Panc1 (cell line): ENCODE measurements at regions not wholly inside any gene's neighbourhood (a gene's known extent, or its start where the extent isn't known, plus 50 kb on each side); places are given as distances from the start of the nearest gene placed in this dataset.

Source experiments
- ATAC-seq: fragments of 200-7000 bp; cut with Tn5 transposase; 2 replicates; pipeline ENCODE4 v1.9.1; 2020; ENCODE audit warnings: mild to moderate bottlenecking, moderate library complexity
- BruUV-seq: library from RNA; stranded (reverse); fragments of 400-500 nt; replicated peaks from 2 replicates; lab custom pipeline; 2021; lab: Mats Ljungman, UMichigan
- CTCF ChIA-PET: fragments of 300-600 bp; sonication (Branson Sonifier 250); formaldehyde crosslinking; loops from one replicate; lab custom pipeline; 2022; ENCODE audit warnings: antibody characterized with exemption; lab: Charles Lee
- POLR2A ChIA-PET: fragments of 300-600 bp; sonication (Branson Sonifier 250); formaldehyde crosslinking; loops from one replicate; lab custom pipeline; 2022; ENCODE audit warnings: antibody characterized with exemption; lab: Charles Lee
- DNase-seq: peaks from one replicate; pipeline ENCODE4 v3.0.0-alpha.2; 2010; ENCODE audit warnings: low read depth, low spot score
- H3K27ac ChIP-seq: 2 replicates; pipeline ENCODE4 v1.5.1; 2011; ENCODE audit warnings: mild to moderate bottlenecking, low read length, inconsistent platforms
- H3K27me3 ChIP-seq: fragments of 200-500 bp; sonication (Bioruptor generic); 2 replicates; pipeline ENCODE4 v1.6.0; 2014; ENCODE audit warnings: low read length, inconsistent platforms; ENCODE audit not compliant: control insufficient read depth, insufficient read depth
- H3K36me3 ChIP-seq: fragments of 200-500 bp; sonication (Bioruptor generic); 2 replicates; pipeline ENCODE4 v1.5.1; 2014; ENCODE audit warnings: inconsistent platforms, mild to moderate bottlenecking, low read length, moderate library complexity; ENCODE audit not compliant: control insufficient read depth, insufficient read depth
- H3K4me1 ChIP-seq: 2 replicates; pipeline ENCODE4 v1.5.1; 2011; ENCODE audit warnings: inconsistent platforms, mild to moderate bottlenecking, low read length, moderate library complexity; ENCODE audit not compliant: control insufficient read depth, insufficient read depth
- H3K4me3 ChIP-seq, 2 experiments: 2 replicates each; pipeline ENCODE4 v1.5.1; 2011 to 2012; ENCODE audit warnings: low read depth in 2 of 2, low read length in 2 of 2, mild to moderate bottlenecking in 2 of 2, inconsistent platforms in 1 of 2, moderate library complexity in 1 of 2
- H3K9me3 ChIP-seq: fragments of 200-500 bp; sonication (Bioruptor generic); 2 replicates; pipeline ENCODE4 v1.5.1; 2014; ENCODE audit warnings: low read depth, mild to moderate bottlenecking, inconsistent platforms, low read length, moderate library complexity; ENCODE audit not compliant: control insufficient read depth, insufficient read depth
- POLR2AphosphoS5 ChIP-seq: IDR thresholded peaks from 2 replicates; pipeline ENCODE4 v1.6.1; 2012; ENCODE audit warnings: mild to moderate bottlenecking, low read depth, low read length, moderate library complexity
- SIN3A ChIP-seq: IDR thresholded peaks from 2 replicates; pipeline ENCODE4 v1.6.1; 2012; ENCODE audit warnings: low read depth, mild to moderate bottlenecking, low read length, moderate library complexity, borderline replicate concordance; ENCODE audit not compliant: insufficient read depth
- TCF7L2 ChIP-seq: IDR thresholded peaks from 2 replicates; pipeline ENCODE4 v1.6.1; 2011; ENCODE audit warnings: mild to moderate bottlenecking, low read depth, low read length, inconsistent platforms
- in situ Hi-C: cut with HindIII; loops from 2 replicates; pipeline ENCODE4 v1.10.0; 2016; ENCODE audit warnings: low sequenced_read_pairs, low pct_unique_long_range_greater_than_20kb
- intact Hi-C: fragments of 100-400 bp; cut with micrococcal nuclease; formaldehyde crosslinking; loops from one replicate; pipeline ENCODE4 v1.10.0; 2022; ENCODE audit not compliant: unreplicated experiment
- TF ChIP-seq, protein P1 (sequence below), 2 experiments: IDR thresholded peaks; 2 replicates each; pipeline ENCODE4 v1.6.1; 2011 to 2012; ENCODE audit warnings: low read depth in 2 of 2, control low read depth in 1 of 2, low read length in 1 of 2, mild to moderate bottlenecking in 1 of 2, moderate library complexity in 1 of 2; ENCODE audit not compliant: insufficient read depth in 1 of 2
- TF ChIP-seq, protein P2 (sequence below): fragments of 450-650 bp; IDR thresholded peaks from 2 replicates; pipeline ENCODE4 v1.5.1; 2017; ENCODE audit warnings: mild to moderate bottlenecking

GRCh38 chr13:95432141-95432540 is 120.4 kb upstream of the CLDN10 start:
- in situ Hi-C loops = no loop called here
- CTCF ChIA-PET = no interaction called here
- POLR2A ChIA-PET = interaction anchor here (0.8 kb wide), 1 partner anchor 354 kb away, joined by 10 read pairs; no protein-coding TSS in a partner anchor

GRCh38 chr13:95433537-95433936 is 119.0 kb upstream of the CLDN10 start:
- no peaks in the 10 kb centered on the region for H3K9me3 ChIP-seq
- no peak for ATAC-seq

More at GRCh38 chr13:95432141-95432540, 120.4 kb upstream of the CLDN10 start:
- H3K9me3 ChIP-seq = no peaks in the 10 kb centered on the region
- intact Hi-C loops = no loop called here
- no peak overlapping the region for H3K4me3 ChIP-seq
- ATAC-seq (no peak), DNase-seq (no peak)
- BruUV-seq = no TSS peak
- no peak overlapping the region for H3K27ac ChIP-seq
- H3K4me1 ChIP-seq = no peaks in the 10 kb centered on the region
- H3K36me3 ChIP-seq = no peaks in the 10 kb centered on the region
- TF ChIP-seq SIN3A (no peak), POLR2AphosphoS5 (no peak), TCF7L2 (no peak)
- TF ChIP-seq, protein P1, sequence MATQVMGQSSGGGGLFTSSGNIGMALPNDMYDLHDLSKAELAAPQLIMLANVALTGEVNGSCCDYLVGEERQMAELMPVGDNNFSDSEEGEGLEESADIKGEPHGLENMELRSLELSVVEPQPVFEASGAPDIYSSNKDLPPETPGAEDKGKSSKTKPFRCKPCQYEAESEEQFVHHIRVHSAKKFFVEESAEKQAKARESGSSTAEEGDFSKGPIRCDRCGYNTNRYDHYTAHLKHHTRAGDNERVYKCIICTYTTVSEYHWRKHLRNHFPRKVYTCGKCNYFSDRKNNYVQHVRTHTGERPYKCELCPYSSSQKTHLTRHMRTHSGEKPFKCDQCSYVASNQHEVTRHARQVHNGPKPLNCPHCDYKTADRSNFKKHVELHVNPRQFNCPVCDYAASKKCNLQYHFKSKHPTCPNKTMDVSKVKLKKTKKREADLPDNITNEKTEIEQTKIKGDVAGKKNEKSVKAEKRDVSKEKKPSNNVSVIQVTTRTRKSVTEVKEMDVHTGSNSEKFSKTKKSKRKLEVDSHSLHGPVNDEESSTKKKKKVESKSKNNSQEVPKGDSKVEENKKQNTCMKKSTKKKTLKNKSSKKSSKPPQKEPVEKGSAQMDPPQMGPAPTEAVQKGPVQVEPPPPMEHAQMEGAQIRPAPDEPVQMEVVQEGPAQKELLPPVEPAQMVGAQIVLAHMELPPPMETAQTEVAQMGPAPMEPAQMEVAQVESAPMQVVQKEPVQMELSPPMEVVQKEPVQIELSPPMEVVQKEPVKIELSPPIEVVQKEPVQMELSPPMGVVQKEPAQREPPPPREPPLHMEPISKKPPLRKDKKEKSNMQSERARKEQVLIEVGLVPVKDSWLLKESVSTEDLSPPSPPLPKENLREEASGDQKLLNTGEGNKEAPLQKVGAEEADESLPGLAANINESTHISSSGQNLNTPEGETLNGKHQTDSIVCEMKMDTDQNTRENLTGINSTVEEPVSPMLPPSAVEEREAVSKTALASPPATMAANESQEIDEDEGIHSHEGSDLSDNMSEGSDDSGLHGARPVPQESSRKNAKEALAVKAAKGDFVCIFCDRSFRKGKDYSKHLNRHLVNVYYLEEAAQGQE (IDR thresholded peaks at IDR 0.05; ENCODE audit: insufficient read depth in 1 of 2, low read depth in 2 of 2, low read length in 1 of 2) = no peak
- no peaks in the 10 kb centered on the region for H3K27me3 ChIP-seq

More at GRCh38 chr13:95433537-95433936, 119.0 kb upstream of the CLDN10 start:
- Histone ChIP-seq H3K27ac (no peak overlapping the region), H3K36me3 (no peaks in the 10 kb centered on the region), H3K27me3 (no peaks in the 10 kb centered on the region), H3K4me1 (no peaks in the 10 kb centered on the region), H3K4me3 (no peak overlapping the region)
- ChIA-PET CTCF (no interaction called here), POLR2A (no interaction called here)
- in situ Hi-C loops = no loop called here
- DNase-seq = no peak
- intact Hi-C loops = no loop called here
- no TSS peak for BruUV-seq
- no peak for TF ChIP-seq SIN3A
- TF ChIP-seq, protein P1 (IDR thresholded peaks at IDR 0.05; ENCODE audit: insufficient read depth in 1 of 2, low read depth in 2 of 2, low read length in 1 of 2) = no peak
- TF ChIP-seq, protein P2, sequence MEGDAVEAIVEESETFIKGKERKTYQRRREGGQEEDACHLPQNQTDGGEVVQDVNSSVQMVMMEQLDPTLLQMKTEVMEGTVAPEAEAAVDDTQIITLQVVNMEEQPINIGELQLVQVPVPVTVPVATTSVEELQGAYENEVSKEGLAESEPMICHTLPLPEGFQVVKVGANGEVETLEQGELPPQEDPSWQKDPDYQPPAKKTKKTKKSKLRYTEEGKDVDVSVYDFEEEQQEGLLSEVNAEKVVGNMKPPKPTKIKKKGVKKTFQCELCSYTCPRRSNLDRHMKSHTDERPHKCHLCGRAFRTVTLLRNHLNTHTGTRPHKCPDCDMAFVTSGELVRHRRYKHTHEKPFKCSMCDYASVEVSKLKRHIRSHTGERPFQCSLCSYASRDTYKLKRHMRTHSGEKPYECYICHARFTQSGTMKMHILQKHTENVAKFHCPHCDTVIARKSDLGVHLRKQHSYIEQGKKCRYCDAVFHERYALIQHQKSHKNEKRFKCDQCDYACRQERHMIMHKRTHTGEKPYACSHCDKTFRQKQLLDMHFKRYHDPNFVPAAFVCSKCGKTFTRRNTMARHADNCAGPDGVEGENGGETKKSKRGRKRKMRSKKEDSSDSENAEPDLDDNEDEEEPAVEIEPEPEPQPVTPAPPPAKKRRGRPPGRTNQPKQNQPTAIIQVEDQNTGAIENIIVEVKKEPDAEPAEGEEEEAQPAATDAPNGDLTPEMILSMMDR = no peak
- no peak for TF ChIP-seq POLR2AphosphoS5
- TF ChIP-seq TCF7L2 = no peak
